ENCODE measurements at regions not wholly inside any gene's neighbourhood (a gene's known extent, or its start where the extent isn't known, plus 50 kb on each side); places are given as distances from the start of the nearest gene placed in this dataset.
"Not testable (repeated sequence)": the region's sequence is repeated elsewhere in the genome, so short reads cannot be mapped to it uniquely, and the experiment has no call there.

- DNase-seq = no peak
Observed at GRCh38 chr6:100220543-100220942, 226.5 kb upstream of the MCHR2 start.

DNA sequence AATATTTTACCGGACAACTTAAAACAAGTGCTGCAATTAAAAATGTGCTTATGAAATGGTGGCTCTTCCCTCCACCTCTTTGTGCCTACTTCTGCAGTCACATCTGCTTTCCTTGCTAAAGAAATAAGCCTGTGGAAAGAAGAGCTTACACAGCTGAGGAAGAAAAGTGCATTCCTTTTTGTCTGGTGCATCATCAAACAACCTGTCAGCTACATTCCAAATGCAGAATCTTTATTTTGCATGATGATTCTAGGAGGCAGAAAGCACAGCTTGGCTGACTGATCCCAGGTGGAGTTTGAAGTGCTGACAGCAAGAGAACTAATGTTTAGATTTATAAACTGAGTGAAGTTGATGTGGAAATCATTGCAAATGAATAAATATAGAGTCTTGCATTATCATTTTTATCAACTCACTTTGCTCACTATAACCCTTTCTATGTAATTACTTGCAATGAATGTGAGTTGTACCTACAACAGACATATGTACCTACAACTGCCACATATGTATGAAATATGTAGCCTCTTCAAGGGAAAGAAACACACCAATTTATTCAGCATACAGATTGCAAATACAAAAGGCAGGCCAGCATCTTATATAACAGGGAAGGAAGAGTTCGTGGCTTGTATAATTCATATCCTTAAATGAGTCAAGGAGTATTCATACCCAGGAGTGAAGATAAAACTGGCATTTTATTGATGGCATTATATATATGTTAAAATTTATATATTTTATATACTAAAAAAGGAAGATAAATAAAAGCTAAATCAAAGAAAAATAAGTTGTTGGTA lies 223.4 kb upstream of the MCHR2 start:
- DNase-seq = no peak

- no peak for DNase-seq
Observed at GRCh38 chr6:100216760-100217159, 222.7 kb upstream of the MCHR2 start.

DNA sequence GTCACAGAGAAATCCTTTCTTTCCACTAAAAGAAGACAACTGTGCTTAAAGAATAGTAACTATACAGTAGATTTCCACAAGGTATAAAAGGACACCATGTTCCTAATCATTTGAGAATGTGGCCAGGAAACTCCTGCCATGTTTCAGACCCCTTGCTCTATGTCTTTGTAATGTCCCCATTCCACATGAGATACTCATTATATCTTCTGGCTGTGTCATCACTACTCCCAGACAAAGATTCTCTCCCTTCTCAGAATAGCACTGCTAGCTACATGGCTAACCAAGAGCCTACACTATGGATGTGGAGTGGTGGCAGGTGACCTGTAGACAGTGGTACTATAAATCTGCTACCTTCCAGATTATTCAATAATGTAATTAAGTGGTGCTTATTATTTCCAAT lies 218.1 kb upstream of the MCHR2 start:
- no peak for DNase-seq

DNA sequence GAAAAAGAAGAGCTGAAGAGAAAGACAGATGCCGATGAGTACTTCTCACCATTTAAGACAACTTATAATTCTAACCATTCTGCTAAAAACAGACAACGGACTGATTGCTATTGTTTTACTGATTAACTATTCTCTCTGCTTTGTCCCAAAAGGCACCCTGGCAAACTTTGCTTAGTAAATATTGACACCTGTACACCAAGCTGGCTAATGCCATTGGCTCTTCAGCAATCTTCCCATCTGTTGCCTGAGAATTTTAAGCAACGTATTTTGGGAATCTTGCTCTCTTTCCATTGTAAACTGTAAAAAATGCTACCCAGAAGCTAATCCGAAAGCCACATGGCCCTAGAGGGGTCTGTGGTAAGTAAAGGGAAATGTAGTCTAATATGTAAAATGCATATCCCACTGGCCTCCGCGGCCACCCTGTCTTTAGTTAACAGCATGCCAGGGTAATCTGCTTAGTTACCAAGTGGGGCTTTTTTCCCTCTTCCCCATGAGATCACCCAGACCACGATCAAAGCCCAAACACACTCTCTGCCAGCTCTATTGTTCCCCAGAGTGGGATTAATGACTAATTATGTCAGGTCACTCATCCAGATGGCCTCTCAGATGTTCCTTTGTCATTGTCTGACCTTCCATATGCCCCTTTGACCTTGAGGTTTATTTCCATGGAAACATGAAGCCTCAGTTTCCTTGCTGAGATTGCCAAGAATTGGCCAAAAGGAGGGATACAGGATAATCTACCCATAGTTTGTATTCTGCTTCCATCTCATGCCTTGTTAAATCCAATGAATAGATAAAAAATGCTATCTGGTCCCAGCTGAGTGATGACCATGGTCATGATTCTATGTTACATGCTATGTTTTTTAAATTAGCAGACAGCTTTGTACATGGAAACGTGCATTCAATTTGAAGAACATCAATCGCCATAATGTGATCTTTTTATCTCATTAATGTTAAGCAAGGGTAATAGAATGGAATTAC lies 216.4 kb upstream of the MCHR2 start:
- DNase-seq = no peak

DNA sequence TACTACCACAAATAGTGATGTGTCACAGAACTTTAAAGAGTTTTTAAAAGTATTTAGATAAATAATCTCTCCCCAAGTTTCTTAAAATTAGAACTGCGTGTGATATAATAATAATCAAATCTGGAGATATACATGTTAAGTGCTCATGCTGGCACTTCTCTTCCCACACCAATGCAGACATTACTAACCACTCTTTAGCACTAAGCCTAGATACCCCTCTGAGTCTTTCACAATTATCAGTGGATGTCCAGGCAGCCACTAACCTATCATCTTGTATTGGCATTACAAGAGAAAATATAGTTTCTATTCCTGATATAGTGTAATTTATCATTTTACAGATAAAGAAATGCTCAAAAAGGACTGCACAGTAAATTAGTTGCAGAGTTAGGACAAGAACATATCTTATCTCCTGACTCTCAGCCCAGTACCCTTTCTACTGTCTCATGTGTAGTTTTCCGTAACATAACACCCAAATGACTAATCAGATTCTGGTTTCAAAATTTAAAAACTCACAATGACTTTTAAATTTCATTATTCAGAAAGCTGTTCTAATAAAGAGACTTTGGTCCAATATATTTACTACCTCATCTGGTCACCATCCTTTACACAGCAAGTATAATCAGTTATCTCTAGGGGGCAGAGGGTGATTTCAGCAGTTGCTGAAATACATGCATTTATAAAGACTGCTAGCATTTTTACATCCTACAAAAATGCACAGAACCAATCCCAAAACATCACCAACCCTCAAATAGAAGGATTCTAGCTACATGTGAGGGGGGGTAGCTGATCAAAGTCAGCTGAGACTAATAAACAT lies 215.5 kb upstream of the MCHR2 start:
- no peak for DNase-seq

GRCh38 chr6:100203400-100203799 lies 209.4 kb upstream of the MCHR2 start:
- DNase-seq = no peak

DNA sequence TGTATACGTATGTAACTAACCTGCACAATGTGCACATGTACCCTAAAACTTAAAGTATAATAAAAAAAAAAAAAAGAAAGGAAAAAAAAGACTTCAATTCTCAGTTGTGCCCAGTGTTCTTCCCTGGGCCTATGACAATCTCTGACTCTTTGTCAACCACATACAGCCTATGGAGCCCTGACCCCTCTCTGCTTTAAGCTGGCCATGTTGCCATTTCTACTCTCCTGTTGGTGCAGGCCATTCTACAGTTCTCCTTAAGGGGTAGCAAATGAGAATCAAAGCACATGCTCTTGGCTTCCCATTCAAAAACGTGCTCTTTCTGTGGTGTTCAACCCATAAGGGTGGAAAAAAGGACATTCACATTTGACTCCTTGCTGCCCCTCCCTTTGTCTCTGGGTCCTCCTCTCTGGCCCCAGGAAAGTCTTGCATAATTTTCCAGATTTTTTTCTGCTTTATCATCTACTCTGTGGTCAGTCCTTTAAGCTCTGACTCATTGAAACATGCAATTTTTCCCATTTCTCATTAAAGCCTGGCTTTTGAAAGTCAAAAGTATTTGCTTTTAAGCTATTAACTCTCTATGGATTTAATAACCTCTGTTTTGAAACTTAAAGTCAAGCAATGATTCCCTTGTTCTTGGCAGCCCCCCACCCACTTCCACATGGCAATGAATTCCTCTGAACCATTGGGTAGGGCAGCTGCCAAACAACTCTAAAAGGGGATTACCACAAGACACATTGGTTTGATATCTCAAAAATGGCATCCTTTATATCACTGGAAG lies 208.6 kb upstream of the MCHR2 start:
- DNase-seq = no peak

- DNase-seq = not testable (repeated sequence)
Observed at GRCh38 chr6:100196214-100196982, 202.4 kb upstream of the MCHR2 start.

GRCh38 chr6:100195244-100195643 lies 201.2 kb upstream of the MCHR2 start:
- not testable (repeated sequence) for DNase-seq

DNA sequence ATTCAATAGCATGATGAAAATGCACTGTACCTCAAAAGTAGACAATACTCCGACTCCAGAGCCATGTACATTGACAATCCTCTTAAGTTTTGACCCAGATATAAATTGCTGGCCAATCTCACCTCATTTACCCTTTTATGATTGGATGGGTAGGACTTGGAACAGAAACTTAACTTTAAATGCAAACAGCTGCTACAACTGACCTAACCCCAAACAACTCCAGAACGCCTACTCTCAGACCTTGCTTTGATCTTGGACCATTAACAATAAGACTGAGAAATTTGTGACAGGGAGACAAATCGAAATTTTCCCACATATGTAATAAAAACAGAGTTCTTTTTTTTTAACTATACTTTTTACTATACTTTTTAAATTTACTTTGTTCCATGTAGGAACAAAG lies 200.5 kb upstream of the MCHR2 start:
- DNase-seq = no peak

DNA sequence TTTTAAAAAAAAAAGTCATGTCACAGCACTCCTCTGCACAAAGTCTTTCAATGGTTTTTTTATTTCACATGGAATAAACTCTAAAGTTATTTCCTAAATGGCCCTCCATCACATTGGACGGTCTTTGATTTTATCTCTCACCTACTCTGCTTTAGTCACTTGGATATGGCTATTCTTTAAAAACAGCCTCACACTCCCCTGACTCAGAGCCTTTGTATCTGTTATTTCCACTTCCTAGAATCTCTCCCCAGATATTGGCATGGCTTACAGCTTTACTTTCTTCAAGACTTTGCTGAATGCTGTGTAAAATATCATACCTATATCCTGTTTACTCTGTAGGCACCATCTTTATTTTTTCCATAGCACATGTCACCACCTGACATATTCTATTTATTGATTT lies 194.7 kb upstream of the MCHR2 start:
- DNase-seq = no peak

GRCh38 chr6:100186552-100186951 lies 192.5 kb upstream of the MCHR2 start:
- no peak for DNase-seq

GRCh38 chr6:100185615-100186014 lies 191.6 kb upstream of the MCHR2 start:
- no peak for DNase-seq

DNA sequence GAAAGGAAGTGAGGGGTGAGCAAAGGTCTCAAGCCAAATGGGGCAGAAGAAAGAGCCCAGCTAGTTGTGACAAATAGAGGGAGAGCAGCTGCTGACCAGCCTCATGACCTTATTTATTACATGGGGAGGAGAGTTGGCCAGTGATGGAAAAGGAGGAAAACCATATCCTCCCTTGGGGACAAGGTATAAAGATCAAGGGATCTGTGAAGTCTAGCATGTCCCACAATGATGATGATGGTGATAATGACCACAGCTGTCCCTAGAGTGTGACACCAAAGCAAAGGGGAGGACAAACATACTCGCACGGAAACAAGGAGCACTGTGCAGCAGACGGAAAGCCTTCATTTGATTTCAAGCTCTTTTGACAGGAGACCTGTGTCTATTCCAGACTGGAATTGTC lies 190.4 kb upstream of the MCHR2 start:
- DNase-seq = no peak

- DNase-seq = no peak
Observed at GRCh38 chr6:100182313-100182712, 188.3 kb upstream of the MCHR2 start.

DNA sequence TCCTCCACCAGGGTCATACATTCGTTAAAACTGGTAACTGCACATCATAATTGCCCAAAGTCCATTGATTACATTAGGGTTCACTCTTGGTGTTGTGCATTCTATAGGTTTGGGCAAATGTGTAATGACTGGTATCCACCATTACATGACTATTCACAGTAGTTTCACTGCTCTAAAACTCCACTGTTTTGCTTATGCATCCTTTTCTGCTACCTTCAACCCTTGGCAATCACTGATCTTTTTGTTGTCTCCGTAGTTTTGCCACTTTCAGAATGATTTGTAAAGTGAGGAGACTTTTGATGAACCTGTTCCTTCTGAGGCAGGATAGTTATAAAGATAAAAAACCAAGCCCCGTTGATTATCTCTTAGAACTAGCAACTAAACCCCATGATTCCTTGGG lies 187.3 kb upstream of the MCHR2 start:
- DNase-seq = no peak

DNA sequence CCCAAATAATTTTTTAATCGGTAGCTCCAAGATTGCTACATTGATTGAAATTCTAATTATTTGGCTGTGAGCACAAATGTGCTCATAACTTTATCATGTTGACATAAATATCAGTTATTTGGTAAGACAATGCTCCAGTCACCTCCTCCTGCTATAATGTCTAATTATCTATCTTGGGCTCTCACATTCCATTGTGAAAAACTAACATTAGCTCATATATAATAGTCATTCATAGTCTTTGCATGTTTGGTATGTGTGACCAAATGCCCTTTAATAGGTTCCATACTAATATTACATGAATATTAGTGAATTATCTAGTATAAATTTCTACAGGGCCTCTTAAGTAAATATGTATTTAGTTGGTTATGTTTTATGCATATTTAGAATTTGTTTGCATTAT lies 185.6 kb upstream of the MCHR2 start:
- DNase-seq = no peak

GRCh38 chr6:100177956-100178355 lies 183.9 kb upstream of the MCHR2 start:
- no peak for DNase-seq

DNA sequence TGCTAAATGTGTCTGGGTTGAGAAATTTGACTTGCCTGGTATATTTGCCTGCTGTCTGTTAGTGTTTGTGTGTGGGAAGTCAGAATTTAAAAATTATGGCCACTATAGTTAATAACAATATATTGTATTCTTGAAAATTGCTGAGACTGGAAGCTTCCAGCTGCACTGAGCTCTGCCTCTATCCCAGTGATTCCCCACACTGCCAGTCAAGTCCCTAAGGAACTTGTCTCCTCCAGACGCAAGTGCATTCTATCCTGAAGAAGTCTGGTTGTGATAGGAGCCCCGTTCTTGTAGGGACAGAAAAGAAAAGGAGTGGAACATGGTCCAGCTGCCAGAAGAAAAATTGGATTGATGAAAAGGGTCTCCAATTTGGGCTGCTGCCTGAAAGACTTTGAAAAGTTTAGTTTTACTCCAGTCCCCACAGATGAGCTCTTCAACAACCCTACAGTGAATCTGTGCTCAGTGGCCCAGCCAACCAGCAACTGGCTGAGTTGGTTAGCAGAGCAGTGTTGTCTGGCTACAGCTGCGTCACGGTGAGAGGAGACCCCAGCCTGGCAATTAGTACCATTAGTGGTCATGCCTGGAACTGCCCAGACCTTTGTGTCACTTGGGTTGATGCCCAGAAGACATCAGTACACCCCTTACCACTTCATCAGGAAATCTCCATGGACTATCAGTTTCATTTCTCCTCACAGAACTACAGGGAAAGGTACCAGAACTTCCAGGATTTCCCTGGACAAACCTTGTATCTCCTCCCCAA lies 183.1 kb upstream of the MCHR2 start:
- no peak for DNase-seq

All from islet precursor cell (in vitro differentiated cells).